ENCODE measurements at regions not wholly inside any gene's neighbourhood (a gene's known extent, or its start where the extent isn't known, plus 50 kb on each side); places are given as distances from the start of the nearest gene placed in this dataset.

DNA sequence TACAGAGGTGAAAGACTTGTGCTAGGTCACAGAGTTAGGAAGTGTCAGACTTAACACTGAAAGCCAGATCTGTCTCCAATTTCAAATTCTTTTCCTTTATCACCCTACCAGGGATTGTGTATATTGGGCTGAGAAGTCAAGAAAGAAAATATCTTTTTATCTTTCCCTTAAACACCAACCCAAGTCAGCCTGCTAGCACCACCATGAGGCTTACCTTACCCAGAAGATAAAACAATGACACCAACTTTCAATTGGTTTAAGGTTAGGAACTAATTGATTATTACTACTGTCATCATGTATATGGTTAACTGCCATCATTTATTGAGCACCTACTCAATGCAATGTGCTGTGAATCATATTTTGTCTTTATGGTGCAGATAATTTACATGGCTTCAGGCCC, 178.9 kb upstream of the FOXD3 start:
- TF ChIP-seq POLR2AphosphoS5 (IDR thresholded peaks at IDR 0.05) = no peak
- TF ChIP-seq, protein P1, sequence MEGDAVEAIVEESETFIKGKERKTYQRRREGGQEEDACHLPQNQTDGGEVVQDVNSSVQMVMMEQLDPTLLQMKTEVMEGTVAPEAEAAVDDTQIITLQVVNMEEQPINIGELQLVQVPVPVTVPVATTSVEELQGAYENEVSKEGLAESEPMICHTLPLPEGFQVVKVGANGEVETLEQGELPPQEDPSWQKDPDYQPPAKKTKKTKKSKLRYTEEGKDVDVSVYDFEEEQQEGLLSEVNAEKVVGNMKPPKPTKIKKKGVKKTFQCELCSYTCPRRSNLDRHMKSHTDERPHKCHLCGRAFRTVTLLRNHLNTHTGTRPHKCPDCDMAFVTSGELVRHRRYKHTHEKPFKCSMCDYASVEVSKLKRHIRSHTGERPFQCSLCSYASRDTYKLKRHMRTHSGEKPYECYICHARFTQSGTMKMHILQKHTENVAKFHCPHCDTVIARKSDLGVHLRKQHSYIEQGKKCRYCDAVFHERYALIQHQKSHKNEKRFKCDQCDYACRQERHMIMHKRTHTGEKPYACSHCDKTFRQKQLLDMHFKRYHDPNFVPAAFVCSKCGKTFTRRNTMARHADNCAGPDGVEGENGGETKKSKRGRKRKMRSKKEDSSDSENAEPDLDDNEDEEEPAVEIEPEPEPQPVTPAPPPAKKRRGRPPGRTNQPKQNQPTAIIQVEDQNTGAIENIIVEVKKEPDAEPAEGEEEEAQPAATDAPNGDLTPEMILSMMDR (IDR thresholded peaks at IDR 0.05) = no peak
